DOHH2 (cell line): ENCODE measurements at regions not wholly inside any gene's neighbourhood (a gene's known extent, or its start where the extent isn't known, plus 50 kb on each side); places are given as distances from the start of the nearest gene placed in this dataset.

Experiments used
- H3F3A ChIP-seq: fragments of 200-600 bp; sonication (generic), shearing (Covaris generic); 2 replicates; pipeline ENCODE4 v1.6.0; 2016; ENCODE audit warnings: antibody characterized with exemption, mild to moderate bottlenecking; ENCODE audit not compliant: control insufficient read depth, insufficient read depth
- H3K27ac ChIP-seq: fragments of 200-600 bp; sonication (generic); 2 replicates; pipeline ENCODE4 v1.5.1; 2014; ENCODE audit warnings: low read depth, mild to moderate bottlenecking, low read length, moderate library complexity
- H3K27me3 ChIP-seq: fragments of 200-600 bp; sonication (generic); 2 replicates; pipeline ENCODE4 v1.6.1; 2014; ENCODE audit warnings: mild to moderate bottlenecking, low read length, mixed read lengths; ENCODE audit not compliant: control insufficient read depth
- H3K36me3 ChIP-seq: fragments of 200-600 bp; sonication (generic); 2 replicates; pipeline ENCODE4 v1.6.1; 2014; ENCODE audit warnings: mild to moderate bottlenecking, low read length, moderate library complexity, mixed read lengths; ENCODE audit not compliant: control insufficient read depth
- H3K4me1 ChIP-seq: fragments of 200-600 bp; sonication (generic); 2 replicates; pipeline ENCODE4 v1.6.1; 2014; ENCODE audit warnings: mild to moderate bottlenecking, low read length, mixed read lengths; ENCODE audit not compliant: control insufficient read depth
- H3K4me2 ChIP-seq: fragments of 200-600 bp; sonication (generic); 2 replicates; pipeline ENCODE4 v1.6.0; 2014; ENCODE audit warnings: mild to moderate bottlenecking, low read length, moderate library complexity
- H3K4me3 ChIP-seq: fragments of 200-600 bp; sonication (generic); 2 replicates; pipeline ENCODE4 v1.5.1; 2014; ENCODE audit warnings: mild to moderate bottlenecking, low read length, mixed read lengths
- H3K79me2 ChIP-seq: fragments of 200-600 bp; sonication (generic); 2 replicates; pipeline ENCODE4 v1.6.1; 2014; ENCODE audit warnings: mild to moderate bottlenecking, low read length, mixed read lengths; ENCODE audit not compliant: control insufficient read depth
- H3K9me2 ChIP-seq: fragments of 200-600 bp; sonication (generic); replicated peaks from 2 replicates; pipeline ENCODE4 v1.6.1; 2014; ENCODE audit warnings: mild to moderate bottlenecking, low read length, mixed read lengths; ENCODE audit not compliant: control insufficient read depth
- H3K9me3 ChIP-seq: fragments of 200-600 bp; sonication (generic); 2 replicates; pipeline ENCODE4 v1.6.1; 2014; ENCODE audit warnings: antibody characterized with exemption, low read length, mixed read lengths; ENCODE audit not compliant: control insufficient read depth, insufficient read depth
- H4K20me1 ChIP-seq: fragments of 200-600 bp; sonication (generic); 2 replicates; pipeline ENCODE4 v1.6.0; 2014; ENCODE audit warnings: low read depth, mild to moderate bottlenecking, antibody characterized with exemption, low read length, moderate library complexity; ENCODE audit not compliant: control insufficient read depth, insufficient read depth
- EZH2phosphoT487 ChIP-seq: fragments of 200-600 bp; sonication (generic); IDR thresholded peaks from 2 replicates; pipeline ENCODE4 v1.6.1; 2017; ENCODE audit warnings: borderline replicate concordance, mild to moderate bottlenecking, antibody characterized with exemption, low read length, moderate library complexity, mixed read lengths
- TF ChIP-seq, protein P1 (sequence below): fragments of 200-600 bp; sonication (generic); IDR thresholded peaks from one replicate; pipeline ENCODE4 v1.5.1; 2014; ENCODE audit warnings: antibody characterized with exemption, mild to moderate bottlenecking, low read depth, low read length; ENCODE audit not compliant: poor library complexity, severe bottlenecking

DNA sequence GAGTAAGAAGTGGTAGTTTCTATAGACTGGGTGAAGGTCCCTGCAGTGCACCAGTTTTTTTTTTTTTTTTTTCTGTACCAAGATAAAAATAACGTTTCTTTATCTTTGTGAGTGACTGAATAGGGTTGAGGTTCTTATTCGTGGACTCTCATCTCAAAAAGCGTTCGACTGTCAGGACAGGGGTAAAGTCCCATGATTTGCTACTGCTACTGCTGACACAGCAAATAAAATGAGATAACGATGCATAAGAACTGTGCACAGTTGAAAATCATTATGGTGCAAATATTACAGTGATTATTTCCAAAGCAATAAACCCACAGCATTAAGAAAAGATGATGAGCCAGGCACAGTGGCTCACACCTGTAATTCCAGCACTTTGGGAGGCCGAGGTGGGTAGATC lies 482.0 kb upstream of the CHST9 start:
- H3K79me2 ChIP-seq: no peaks in the 10 kb centered on the region
- H4K20me1 ChIP-seq: no peaks in the 10 kb centered on the region
- H3K9me2 ChIP-seq: no peaks in the 10 kb centered on the region
- H3K27ac ChIP-seq: no peak overlapping the region
- H3K4me3 ChIP-seq: no peak overlapping the region
- H3F3A ChIP-seq: no peaks in the 10 kb centered on the region
- no peaks in the 10 kb centered on the region for H3K4me1 ChIP-seq
- no peak for TF ChIP-seq EZH2phosphoT487
- TF ChIP-seq, protein P1, sequence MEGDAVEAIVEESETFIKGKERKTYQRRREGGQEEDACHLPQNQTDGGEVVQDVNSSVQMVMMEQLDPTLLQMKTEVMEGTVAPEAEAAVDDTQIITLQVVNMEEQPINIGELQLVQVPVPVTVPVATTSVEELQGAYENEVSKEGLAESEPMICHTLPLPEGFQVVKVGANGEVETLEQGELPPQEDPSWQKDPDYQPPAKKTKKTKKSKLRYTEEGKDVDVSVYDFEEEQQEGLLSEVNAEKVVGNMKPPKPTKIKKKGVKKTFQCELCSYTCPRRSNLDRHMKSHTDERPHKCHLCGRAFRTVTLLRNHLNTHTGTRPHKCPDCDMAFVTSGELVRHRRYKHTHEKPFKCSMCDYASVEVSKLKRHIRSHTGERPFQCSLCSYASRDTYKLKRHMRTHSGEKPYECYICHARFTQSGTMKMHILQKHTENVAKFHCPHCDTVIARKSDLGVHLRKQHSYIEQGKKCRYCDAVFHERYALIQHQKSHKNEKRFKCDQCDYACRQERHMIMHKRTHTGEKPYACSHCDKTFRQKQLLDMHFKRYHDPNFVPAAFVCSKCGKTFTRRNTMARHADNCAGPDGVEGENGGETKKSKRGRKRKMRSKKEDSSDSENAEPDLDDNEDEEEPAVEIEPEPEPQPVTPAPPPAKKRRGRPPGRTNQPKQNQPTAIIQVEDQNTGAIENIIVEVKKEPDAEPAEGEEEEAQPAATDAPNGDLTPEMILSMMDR: no peak
- H3K27me3 ChIP-seq: no peaks in the 10 kb centered on the region
- no peak overlapping the region for H3K4me2 ChIP-seq
- H3K9me3 ChIP-seq: no peaks in the 10 kb centered on the region
- no peaks in the 10 kb centered on the region for H3K36me3 ChIP-seq

- Histone ChIP-seq H3K27me3 (no peaks in the 10 kb centered on the region), H3K4me1 (no peaks in the 10 kb centered on the region), H3K36me3 (no peaks in the 10 kb centered on the region), H3K4me2 (no peak overlapping the region), H3K9me3 (no peaks in the 10 kb centered on the region), H3F3A (no peaks in the 10 kb centered on the region), H3K79me2 (no peaks in the 10 kb centered on the region), H3K27ac (no peak overlapping the region), H3K9me2 (no peaks in the 10 kb centered on the region), H4K20me1 (no peaks in the 10 kb centered on the region), H3K4me3 (no peak overlapping the region)
- no peak for TF ChIP-seq EZH2phosphoT487
- TF ChIP-seq, protein P1: no peak
Measured at GRCh38 chr18:27666016-27666415, 480.9 kb upstream of the CHST9 start.

- no peaks in the 10 kb centered on the region for H3K27me3 ChIP-seq
- no peaks in the 10 kb centered on the region for H3K79me2 ChIP-seq
- H3K27ac ChIP-seq: no peak overlapping the region
- no peaks in the 10 kb centered on the region for H4K20me1 ChIP-seq
- no peaks in the 10 kb centered on the region for H3K36me3 ChIP-seq
- H3K4me2 ChIP-seq: no peak overlapping the region
- no peaks in the 10 kb centered on the region for H3K9me3 ChIP-seq
- no peaks in the 10 kb centered on the region for H3K9me2 ChIP-seq
- TF ChIP-seq, protein P1: no peak
- no peak for TF ChIP-seq EZH2phosphoT487
- H3F3A ChIP-seq: no peaks in the 10 kb centered on the region
- no peaks in the 10 kb centered on the region for H3K4me1 ChIP-seq
- H3K4me3 ChIP-seq: no peak overlapping the region
Measured at GRCh38 chr18:27665264-27665799, 480.2 kb upstream of the CHST9 start.
